BE2C (cell line): ENCODE measurements at regions not wholly inside any gene's neighbourhood (a gene's known extent, or its start where the extent isn't known, plus 50 kb on each side); places are given as distances from the start of the nearest gene placed in this dataset.

Experiments
- DNase-seq: peaks from one replicate; pipeline ENCODE4 v3.0.0-alpha.2; 2020
- H3K27me3 ChIP-seq: fragments of 250-450 bp; sonication (Bioruptor Pico); 2 replicates; pipeline ENCODE4 v1.5.1; 2020; ENCODE audit warnings: mild to moderate bottlenecking
- H3K36me3 ChIP-seq: fragments of 250-450 bp; sonication (Bioruptor Pico); 2 replicates; pipeline ENCODE4 v1.5.1; 2020; ENCODE audit warnings: mild to moderate bottlenecking
- H3K4me1 ChIP-seq: fragments of 250-450 bp; sonication (Bioruptor Pico); 2 replicates; pipeline ENCODE4 v1.5.1; 2020
- H3K4me3 ChIP-seq: 2 replicates; pipeline ENCODE4 v1.5.1; 2011; ENCODE audit warnings: low read depth, low read length
- H3K9me3 ChIP-seq: fragments of 250-450 bp; sonication (Bioruptor Pico); 2 replicates; pipeline ENCODE4 v1.5.1; 2020
- TF ChIP-seq, protein P1 (sequence below): IDR thresholded peaks from 2 replicates; pipeline ENCODE4 v1.5.1; 2012; ENCODE audit warnings: mild to moderate bottlenecking, low read depth, low read length

DNA sequence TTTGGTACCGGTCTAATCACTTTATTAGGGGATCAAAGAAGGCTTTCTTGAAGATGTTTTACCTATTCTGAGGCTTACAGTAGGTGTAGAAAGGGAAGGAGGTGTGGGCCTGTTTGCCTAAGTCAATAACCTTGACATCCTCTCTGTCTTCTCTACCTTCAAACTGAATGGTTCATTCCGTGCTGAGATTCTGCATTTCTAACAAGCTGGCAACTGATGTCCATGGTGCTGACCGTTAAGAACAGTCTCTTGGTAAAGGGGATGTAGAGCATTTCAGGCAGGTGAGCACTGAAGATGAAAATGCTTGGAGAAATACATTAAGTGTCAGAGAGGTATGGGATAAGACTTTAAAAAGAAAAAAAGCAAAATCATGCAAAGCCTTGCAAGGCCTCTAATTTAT lies 51.5 kb upstream of the DGKB start:
- H3K4me1 ChIP-seq, result no peaks in the 10 kb centered on the region
- no peak for DNase-seq
- H3K9me3 ChIP-seq, result no peaks in the 10 kb centered on the region
- TF ChIP-seq, protein P1, sequence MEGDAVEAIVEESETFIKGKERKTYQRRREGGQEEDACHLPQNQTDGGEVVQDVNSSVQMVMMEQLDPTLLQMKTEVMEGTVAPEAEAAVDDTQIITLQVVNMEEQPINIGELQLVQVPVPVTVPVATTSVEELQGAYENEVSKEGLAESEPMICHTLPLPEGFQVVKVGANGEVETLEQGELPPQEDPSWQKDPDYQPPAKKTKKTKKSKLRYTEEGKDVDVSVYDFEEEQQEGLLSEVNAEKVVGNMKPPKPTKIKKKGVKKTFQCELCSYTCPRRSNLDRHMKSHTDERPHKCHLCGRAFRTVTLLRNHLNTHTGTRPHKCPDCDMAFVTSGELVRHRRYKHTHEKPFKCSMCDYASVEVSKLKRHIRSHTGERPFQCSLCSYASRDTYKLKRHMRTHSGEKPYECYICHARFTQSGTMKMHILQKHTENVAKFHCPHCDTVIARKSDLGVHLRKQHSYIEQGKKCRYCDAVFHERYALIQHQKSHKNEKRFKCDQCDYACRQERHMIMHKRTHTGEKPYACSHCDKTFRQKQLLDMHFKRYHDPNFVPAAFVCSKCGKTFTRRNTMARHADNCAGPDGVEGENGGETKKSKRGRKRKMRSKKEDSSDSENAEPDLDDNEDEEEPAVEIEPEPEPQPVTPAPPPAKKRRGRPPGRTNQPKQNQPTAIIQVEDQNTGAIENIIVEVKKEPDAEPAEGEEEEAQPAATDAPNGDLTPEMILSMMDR, result no peak
- no peaks in the 10 kb centered on the region for H3K36me3 ChIP-seq
- no peak overlapping the region for H3K4me3 ChIP-seq
- no peaks in the 10 kb centered on the region for H3K27me3 ChIP-seq
